ENCODE measurements at regions not wholly inside any gene's neighbourhood (a gene's known extent, or its start where the extent isn't known, plus 50 kb on each side); places are given as distances from the start of the nearest gene placed in this dataset.

DNA sequence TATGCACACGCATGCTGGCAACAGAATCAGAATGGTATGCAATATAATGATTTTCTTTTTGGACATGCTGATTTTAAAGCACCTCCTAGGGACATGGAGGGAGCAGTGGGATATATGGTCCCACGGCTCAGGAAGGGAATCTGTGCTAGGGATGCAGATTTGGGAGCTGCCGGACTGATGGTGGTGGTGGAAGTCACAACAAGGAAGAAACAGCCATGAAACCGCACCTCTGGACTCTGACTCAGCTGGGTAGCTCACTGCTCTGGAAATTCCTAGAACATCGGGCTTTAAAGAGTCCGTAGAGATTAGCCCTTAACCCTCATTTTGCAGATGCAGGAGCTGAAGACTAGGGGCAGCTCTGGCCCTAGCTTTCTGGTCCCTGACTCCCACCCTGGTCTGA is 364.3 kb upstream of the KLHL29 start:
- Histone ChIP-seq H3K27me3 (ENCODE audit: control insufficient read depth, insufficient read depth, low read length) (no peaks in the 10 kb centered on the region), H3K9me3 (ENCODE audit: control insufficient read depth, insufficient read depth, low read depth, low read length) (no peaks in the 10 kb centered on the region), H3K36me3 (ENCODE audit: control insufficient read depth, insufficient read depth, low read length) (no peaks in the 10 kb centered on the region), H3K4me3 (replicated peaks in 1 of 4; ENCODE audit: control extremely low read depth in 1 of 4, insufficient read depth in 1 of 4, low read depth in 3 of 4, low read length in 4 of 4) (no peak overlapping the region), H3K4me2 (ENCODE audit: extremely low read depth, insufficient read depth, low read length) (no peak overlapping the region), H3K4me1 (ENCODE audit: control insufficient read depth, extremely low read depth, insufficient read depth, low read length) (no peaks in the 10 kb centered on the region), H3K27ac (ENCODE audit: insufficient read depth, low read length) (no peak overlapping the region), H4K20me1 (ENCODE audit: control insufficient read depth, extremely low read depth, insufficient read depth, low read length) (no peaks in the 10 kb centered on the region), H2AFZ (ENCODE audit: low read length) (no peak overlapping the region), H3K9ac (ENCODE audit: insufficient read depth, low read length) (no peak overlapping the region), H3K79me2 (ENCODE audit: control insufficient read depth, insufficient read depth, low read length) (no peaks in the 10 kb centered on the region)
- TF ChIP-seq, protein P1, sequence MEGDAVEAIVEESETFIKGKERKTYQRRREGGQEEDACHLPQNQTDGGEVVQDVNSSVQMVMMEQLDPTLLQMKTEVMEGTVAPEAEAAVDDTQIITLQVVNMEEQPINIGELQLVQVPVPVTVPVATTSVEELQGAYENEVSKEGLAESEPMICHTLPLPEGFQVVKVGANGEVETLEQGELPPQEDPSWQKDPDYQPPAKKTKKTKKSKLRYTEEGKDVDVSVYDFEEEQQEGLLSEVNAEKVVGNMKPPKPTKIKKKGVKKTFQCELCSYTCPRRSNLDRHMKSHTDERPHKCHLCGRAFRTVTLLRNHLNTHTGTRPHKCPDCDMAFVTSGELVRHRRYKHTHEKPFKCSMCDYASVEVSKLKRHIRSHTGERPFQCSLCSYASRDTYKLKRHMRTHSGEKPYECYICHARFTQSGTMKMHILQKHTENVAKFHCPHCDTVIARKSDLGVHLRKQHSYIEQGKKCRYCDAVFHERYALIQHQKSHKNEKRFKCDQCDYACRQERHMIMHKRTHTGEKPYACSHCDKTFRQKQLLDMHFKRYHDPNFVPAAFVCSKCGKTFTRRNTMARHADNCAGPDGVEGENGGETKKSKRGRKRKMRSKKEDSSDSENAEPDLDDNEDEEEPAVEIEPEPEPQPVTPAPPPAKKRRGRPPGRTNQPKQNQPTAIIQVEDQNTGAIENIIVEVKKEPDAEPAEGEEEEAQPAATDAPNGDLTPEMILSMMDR (conservative IDR thresholded peaks at IDR 0.05 in 1 of 2, IDR thresholded peaks at IDR 0.05 in 1 of 2; ENCODE audit: low read depth in 1 of 2, low read length in 2 of 2), result no peak
- no peak for TF ChIP-seq EZH2 (IDR thresholded peaks at IDR 0.05; ENCODE audit: low read length, missing control alignments)
- DNase-seq (ENCODE audit: low read depth in 2 of 2), result no peak

DNA sequence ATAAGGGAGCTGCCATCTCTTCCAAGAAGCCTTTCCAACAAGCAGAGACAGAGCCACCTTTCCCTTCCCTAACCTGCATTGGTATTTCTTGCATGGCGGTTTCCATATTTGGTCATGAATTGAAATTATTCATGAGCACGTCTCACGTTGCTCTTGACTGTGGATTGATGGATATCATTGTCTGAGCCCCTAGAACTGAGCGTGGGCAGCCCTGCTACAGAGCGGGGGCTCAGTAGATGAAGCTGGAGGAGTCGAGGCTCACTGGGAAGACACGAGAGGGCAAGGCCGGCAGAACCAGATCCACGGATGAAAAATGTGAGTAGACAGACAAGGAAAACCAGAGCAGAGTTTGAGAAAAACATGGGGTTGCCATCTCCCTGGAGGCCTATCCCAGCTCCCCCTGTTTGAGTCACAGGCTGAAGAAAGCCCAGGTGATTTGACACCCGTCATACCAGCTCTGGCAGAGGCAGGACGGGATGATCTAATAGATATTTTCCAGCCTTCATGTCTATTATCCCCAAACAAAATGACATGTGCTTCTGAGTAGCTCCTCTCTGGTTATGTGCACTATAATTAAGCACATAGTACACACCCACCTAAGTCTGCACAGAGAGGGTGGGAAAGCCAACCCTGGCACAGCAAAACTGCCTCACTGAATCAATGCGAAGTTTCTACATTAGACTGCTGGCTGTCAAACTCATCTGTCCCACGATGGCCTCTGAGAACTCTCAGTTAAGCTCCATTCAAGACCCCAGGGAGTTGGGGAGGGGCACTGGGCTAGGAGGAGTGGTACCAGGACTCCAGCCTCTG is 363.5 kb upstream of the KLHL29 start:
- no peaks in the 10 kb centered on the region for H3K36me3 ChIP-seq (ENCODE audit: control insufficient read depth, insufficient read depth, low read length)
- no peak for DNase-seq (ENCODE audit: low read depth in 2 of 2)
- H3K27ac ChIP-seq (ENCODE audit: insufficient read depth, low read length), result no peak overlapping the region
- H3K79me2 ChIP-seq (ENCODE audit: control insufficient read depth, insufficient read depth, low read length), result no peaks in the 10 kb centered on the region
- no peak for TF ChIP-seq EZH2 (IDR thresholded peaks at IDR 0.05; ENCODE audit: low read length, missing control alignments)
- TF ChIP-seq, protein P1 (conservative IDR thresholded peaks at IDR 0.05 in 1 of 2, IDR thresholded peaks at IDR 0.05 in 1 of 2; ENCODE audit: low read depth in 1 of 2, low read length in 2 of 2), result no peak
- no peak overlapping the region for H3K4me3 ChIP-seq (replicated peaks in 1 of 4; ENCODE audit: control extremely low read depth in 1 of 4, insufficient read depth in 1 of 4, low read depth in 3 of 4, low read length in 4 of 4)
- H3K9ac ChIP-seq (ENCODE audit: insufficient read depth, low read length), result no peak overlapping the region
- no peaks in the 10 kb centered on the region for H3K27me3 ChIP-seq (ENCODE audit: control insufficient read depth, insufficient read depth, low read length)
- no peaks in the 10 kb centered on the region for H3K9me3 ChIP-seq (ENCODE audit: control insufficient read depth, insufficient read depth, low read depth, low read length)
- H4K20me1 ChIP-seq (ENCODE audit: control insufficient read depth, extremely low read depth, insufficient read depth, low read length), result no peaks in the 10 kb centered on the region
- no peak overlapping the region for H2AFZ ChIP-seq (ENCODE audit: low read length)
- no peaks in the 10 kb centered on the region for H3K4me1 ChIP-seq (ENCODE audit: control insufficient read depth, extremely low read depth, insufficient read depth, low read length)
- H3K4me2 ChIP-seq (ENCODE audit: extremely low read depth, insufficient read depth, low read length), result no peak overlapping the region

DNA sequence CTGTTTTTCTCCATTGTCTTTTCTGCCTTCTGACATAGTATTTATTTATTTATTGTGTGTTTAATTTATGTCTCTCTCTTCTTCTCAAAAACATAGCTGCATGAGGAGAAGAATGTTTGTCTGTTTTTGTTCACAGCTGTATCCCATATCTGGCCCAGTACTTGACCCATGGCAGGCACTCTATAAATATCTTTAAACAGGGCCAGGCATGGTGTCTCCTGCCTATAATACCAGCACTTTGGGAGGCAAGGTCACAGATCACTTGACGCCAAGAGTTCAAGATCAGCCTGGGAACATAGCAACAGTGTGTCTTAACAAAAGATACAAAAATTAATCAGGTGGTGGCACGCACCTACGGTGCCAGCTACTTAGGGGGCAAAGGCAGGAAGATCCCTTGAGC is 361.3 kb upstream of the KLHL29 start:
- no peaks in the 10 kb centered on the region for H3K9me3 ChIP-seq (ENCODE audit: control insufficient read depth, insufficient read depth, low read depth, low read length)
- H3K4me2 ChIP-seq (ENCODE audit: extremely low read depth, insufficient read depth, low read length), result no peak overlapping the region
- no peak for DNase-seq (ENCODE audit: low read depth in 2 of 2)
- no peaks in the 10 kb centered on the region for H3K36me3 ChIP-seq (ENCODE audit: control insufficient read depth, insufficient read depth, low read length)
- no peak overlapping the region for H3K9ac ChIP-seq (ENCODE audit: insufficient read depth, low read length)
- H4K20me1 ChIP-seq (ENCODE audit: control insufficient read depth, extremely low read depth, insufficient read depth, low read length), result no peaks in the 10 kb centered on the region
- no peaks in the 10 kb centered on the region for H3K27me3 ChIP-seq (ENCODE audit: control insufficient read depth, insufficient read depth, low read length)
- TF ChIP-seq, protein P1 (conservative IDR thresholded peaks at IDR 0.05 in 1 of 2, IDR thresholded peaks at IDR 0.05 in 1 of 2; ENCODE audit: low read depth in 1 of 2, low read length in 2 of 2), result no peak
- no peak for TF ChIP-seq EZH2 (IDR thresholded peaks at IDR 0.05; ENCODE audit: low read length, missing control alignments)
- no peaks in the 10 kb centered on the region for H3K4me1 ChIP-seq (ENCODE audit: control insufficient read depth, extremely low read depth, insufficient read depth, low read length)
- H3K27ac ChIP-seq (ENCODE audit: insufficient read depth, low read length), result no peak overlapping the region
- H3K4me3 ChIP-seq (replicated peaks in 1 of 4; ENCODE audit: control extremely low read depth in 1 of 4, insufficient read depth in 1 of 4, low read depth in 3 of 4, low read length in 4 of 4), result no peak overlapping the region
- H2AFZ ChIP-seq (ENCODE audit: low read length), result no peak overlapping the region
- no peaks in the 10 kb centered on the region for H3K79me2 ChIP-seq (ENCODE audit: control insufficient read depth, insufficient read depth, low read length)
